A673 (cell line): ENCODE measurements at regions not wholly inside any gene's neighbourhood (a gene's known extent, or its start where the extent isn't known, plus 50 kb on each side); places are given as distances from the start of the nearest gene placed in this dataset.

Experiments
- BruUV-seq: library from RNA; stranded (reverse); fragments of 400-500 nt; replicated peaks from 2 replicates; lab custom pipeline; 2021; lab: Mats Ljungman, UMichigan
- CTCF ChIA-PET: fragments of 300-600 bp; sonication (Branson Sonifier 250); formaldehyde crosslinking; loops from one replicate; lab custom pipeline; 2022; ENCODE audit warnings: antibody characterized with exemption; lab: Charles Lee
- POLR2A ChIA-PET: fragments of 300-600 bp; sonication (Branson Sonifier 250); formaldehyde crosslinking; loops from one replicate; lab custom pipeline; 2022; ENCODE audit warnings: antibody characterized with exemption; ENCODE audit not compliant: low non-redundant PET; lab: Charles Lee
- DNase-seq: peaks from one replicate; pipeline ENCODE4 v3.0.0-alpha.2; 2015; ENCODE audit warnings: low spot score
- H3K27ac ChIP-seq: fragments of 200-600 bp; sonication (generic); 2 replicates; pipeline ENCODE4 v1.5.1; 2016; ENCODE audit warnings: mixed run types, low read depth, mild to moderate bottlenecking, mixed read lengths, antibody characterized with exemption, low read length; ENCODE audit not compliant: poor library complexity, severe bottlenecking
- H3K27me3 ChIP-seq: fragments of 200-600 bp; sonication (generic); replicated peaks from 2 replicates; pipeline ENCODE4 v1.6.1; 2017; ENCODE audit warnings: mixed run types, low read depth, mild to moderate bottlenecking, mixed read lengths, antibody characterized with exemption, low read length; ENCODE audit not compliant: insufficient read depth, poor library complexity
- H3K36me3 ChIP-seq: fragments of 200-600 bp; sonication (generic); 2 replicates; pipeline ENCODE4 v1.6.1; 2016; ENCODE audit warnings: mixed run types, mild to moderate bottlenecking, mixed read lengths, antibody characterized with exemption, low read length; ENCODE audit not compliant: insufficient read depth, poor library complexity, severe bottlenecking
- H3K4me1 ChIP-seq: fragments of 200-600 bp; sonication (generic); 2 replicates; pipeline ENCODE4 v1.6.1; 2017; ENCODE audit warnings: mixed run types, mild to moderate bottlenecking, mixed read lengths, antibody characterized with exemption, low read length; ENCODE audit not compliant: insufficient read depth, poor library complexity, severe bottlenecking
- H3K4me3 ChIP-seq: fragments of 200-600 bp; sonication (generic); 2 replicates; pipeline ENCODE4 v1.5.1; 2016; ENCODE audit warnings: low read depth, mixed run types, mild to moderate bottlenecking, mixed read lengths, low read length; ENCODE audit not compliant: poor library complexity, severe bottlenecking
- H3K9me3 ChIP-seq: fragments of 200-600 bp; sonication (generic); 2 replicates; pipeline ENCODE4 v1.6.1; 2016; ENCODE audit warnings: mixed run types, low read depth, mild to moderate bottlenecking, mixed read lengths, antibody characterized with exemption, low read length; ENCODE audit not compliant: poor library complexity, severe bottlenecking
- EZH2 ChIP-seq: fragments of 200-600 bp; sonication (generic); IDR thresholded peaks from 2 replicates; pipeline ENCODE4 v1.6.1; 2017; ENCODE audit warnings: borderline replicate concordance, low read depth, mild to moderate bottlenecking, mixed read lengths, antibody characterized with exemption, low read length; ENCODE audit not compliant: poor library complexity, severe bottlenecking
- intact Hi-C: fragments of 100-400 bp; cut with micrococcal nuclease; formaldehyde crosslinking; loops from one replicate; pipeline ENCODE4 v1.10.0; 2022; ENCODE audit not compliant: unreplicated experiment
- TF ChIP-seq, protein P1 (sequence below): fragments of 300-800, 200-600 bp; sonication (generic); conservative IDR thresholded peaks from 2 replicates; pipeline ENCODE4 v1.5.1; 2017; ENCODE audit warnings: low read depth, mild to moderate bottlenecking, antibody characterized with exemption, low read length, moderate library complexity, mixed read lengths

DNA sequence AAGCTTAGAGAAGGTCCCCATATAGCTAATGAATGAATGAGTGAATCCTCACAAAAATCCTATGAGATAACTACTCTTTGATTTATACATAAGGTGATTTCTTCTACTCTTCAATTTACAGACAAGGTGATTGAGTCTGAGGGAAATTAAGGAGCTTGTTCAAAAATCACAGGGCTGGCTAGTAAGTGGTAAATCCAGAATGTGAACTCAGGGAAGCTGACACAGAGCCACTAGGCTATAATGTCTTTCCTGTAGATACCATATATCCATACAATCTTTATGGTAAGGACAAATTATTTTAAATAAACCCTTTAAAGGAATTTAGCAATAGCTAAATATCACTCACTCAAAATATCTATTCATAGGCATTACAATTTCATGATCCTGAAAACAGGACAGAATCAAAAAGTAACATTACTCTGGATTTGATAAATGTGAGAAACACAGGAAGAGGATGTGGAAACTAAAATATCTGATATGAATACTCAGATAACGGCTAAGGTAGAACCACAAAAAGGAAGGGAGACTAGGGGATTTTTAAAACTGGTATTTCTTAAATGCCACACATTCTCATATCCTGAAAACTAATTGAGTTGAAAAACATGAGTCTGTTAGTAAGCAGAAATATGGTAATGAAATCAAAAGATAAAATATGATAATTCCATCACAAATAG lies 108.2 kb downstream of the NBPF12 start:
- Histone ChIP-seq H3K4me1 (no peaks in the 10 kb centered on the region), H3K36me3 (no peaks in the 10 kb centered on the region), H3K27ac (no peak overlapping the region), H3K4me3 (no peak overlapping the region), H3K27me3 (no peaks in the 10 kb centered on the region), H3K9me3 (no peaks in the 10 kb centered on the region)
- BruUV-seq, result no TSS peak
- intact Hi-C loops, result no loop called here
- ChIA-PET CTCF (no interaction called here), POLR2A (no interaction called here)
- TF ChIP-seq, protein P1, sequence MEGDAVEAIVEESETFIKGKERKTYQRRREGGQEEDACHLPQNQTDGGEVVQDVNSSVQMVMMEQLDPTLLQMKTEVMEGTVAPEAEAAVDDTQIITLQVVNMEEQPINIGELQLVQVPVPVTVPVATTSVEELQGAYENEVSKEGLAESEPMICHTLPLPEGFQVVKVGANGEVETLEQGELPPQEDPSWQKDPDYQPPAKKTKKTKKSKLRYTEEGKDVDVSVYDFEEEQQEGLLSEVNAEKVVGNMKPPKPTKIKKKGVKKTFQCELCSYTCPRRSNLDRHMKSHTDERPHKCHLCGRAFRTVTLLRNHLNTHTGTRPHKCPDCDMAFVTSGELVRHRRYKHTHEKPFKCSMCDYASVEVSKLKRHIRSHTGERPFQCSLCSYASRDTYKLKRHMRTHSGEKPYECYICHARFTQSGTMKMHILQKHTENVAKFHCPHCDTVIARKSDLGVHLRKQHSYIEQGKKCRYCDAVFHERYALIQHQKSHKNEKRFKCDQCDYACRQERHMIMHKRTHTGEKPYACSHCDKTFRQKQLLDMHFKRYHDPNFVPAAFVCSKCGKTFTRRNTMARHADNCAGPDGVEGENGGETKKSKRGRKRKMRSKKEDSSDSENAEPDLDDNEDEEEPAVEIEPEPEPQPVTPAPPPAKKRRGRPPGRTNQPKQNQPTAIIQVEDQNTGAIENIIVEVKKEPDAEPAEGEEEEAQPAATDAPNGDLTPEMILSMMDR, result no peak
- no peak for TF ChIP-seq EZH2
- no peak for DNase-seq
